Activated gamma-delta T cell (primary cell): ENCODE measurements at regions not wholly inside any gene's neighbourhood (a gene's known extent, or its start where the extent isn't known, plus 50 kb on each side); places are given as distances from the start of the nearest gene placed in this dataset.
A peak's percentile ranks its signal among the peaks of the same experiment; 100 is the strongest.

Experiments used
- DNase-seq: peaks from one replicate; lab custom pipeline; 2025; lab: John Stamatoyannopoulos, UW

GRCh38 chr3:87420171-87420570, 143.8 kb upstream of the POU1F1 start:
- DNase-seq: no peak

- no peak for DNase-seq
Observed at GRCh38 chr3:87414271-87414670, 137.9 kb upstream of the POU1F1 start.

GRCh38 chr3:87413814-87414213, 137.4 kb upstream of the POU1F1 start:
- DNase-seq: no peak

- no peak for DNase-seq
Observed at GRCh38 chr3:87410110-87410509, 133.7 kb upstream of the POU1F1 start.

GRCh38 chr3:87398168-87398801, 121.9 kb upstream of the POU1F1 start:
- no peak for DNase-seq

GRCh38 chr3:87397211-87397610, 120.8 kb upstream of the POU1F1 start:
- no peak for DNase-seq

- DNase-seq: no peak
Observed at GRCh38 chr3:87390821-87391220, 114.4 kb upstream of the POU1F1 start.

GRCh38 chr3:87390353-87390752, 114.0 kb upstream of the POU1F1 start:
- DNase-seq: no peak

- peak; percentile 6 for DNase-seq
Observed at GRCh38 chr3:87375231-87375682, 98.9 kb upstream of the POU1F1 start.

- no peak for DNase-seq
Observed at GRCh38 chr3:87370007-87370406, 93.6 kb upstream of the POU1F1 start.

GRCh38 chr3:87367736-87368135, 91.4 kb upstream of the POU1F1 start:
- no peak for DNase-seq

- DNase-seq: no peak
Observed at GRCh38 chr3:87363721-87364120, 87.3 kb upstream of the POU1F1 start.

- no peak for DNase-seq
Observed at GRCh38 chr3:87361956-87362355, 85.6 kb upstream of the POU1F1 start.

- DNase-seq: no peak
Observed at GRCh38 chr3:87361271-87361670, 84.9 kb upstream of the POU1F1 start.

- no peak for DNase-seq
Observed at GRCh38 chr3:87359826-87360225, 83.4 kb upstream of the POU1F1 start.

- DNase-seq: no peak
Observed at GRCh38 chr3:87359025-87359424, 82.6 kb upstream of the POU1F1 start.

GRCh38 chr3:87358066-87358465, 81.7 kb upstream of the POU1F1 start:
- DNase-seq: no peak

GRCh38 chr3:87354398-87354797, 78.0 kb upstream of the POU1F1 start:
- no peak for DNase-seq

GRCh38 chr3:87351937-87352336, 75.6 kb upstream of the POU1F1 start:
- DNase-seq: no peak

GRCh38 chr3:87350367-87351199, 74.2 kb upstream of the POU1F1 start:
- DNase-seq: no peak

GRCh38 chr3:87349833-87350232, 73.4 kb upstream of the POU1F1 start:
- DNase-seq: no peak

GRCh38 chr3:87336761-87337160, 60.4 kb upstream of the POU1F1 start:
- no peak for DNase-seq

- no peak for DNase-seq
Observed at GRCh38 chr3:87335931-87336330, 59.5 kb upstream of the POU1F1 start.
